H1 (cell line): ENCODE measurements at regions not wholly inside any gene's neighbourhood (a gene's known extent, or its start where the extent isn't known, plus 50 kb on each side); places are given as distances from the start of the nearest gene placed in this dataset.

Experiments used
- CTCF ChIA-PET: fragments of 300-600 bp; sonication (Branson Sonifier 250); formaldehyde crosslinking; loops from one replicate; lab custom pipeline; 2021; ENCODE audit not compliant: partially characterized antibody; lab: Charles Lee
- POLR2A ChIA-PET: fragments of 300-600 bp; sonication (Branson Sonifier 250); formaldehyde crosslinking; loops from one replicate; lab custom pipeline; 2021; ENCODE audit warnings: inconsistent platforms; ENCODE audit not compliant: partially characterized antibody; lab: Charles Lee
- DNase-seq, 2 experiments: peaks; one replicate each; pipeline versions ENCODE4 v3.0.0 to v3.0.0-alpha.2; 2010 to 2022; ENCODE audit warnings: low spot score in 2 of 2, low read depth in 1 of 2, mixed read lengths in 1 of 2
- FAIRE-seq: peaks from 2 replicates; lab custom pipeline; 2011; peaks lifted over from hg19 to GRCh38; lab: Jason Lieb, UNC
- H2AFZ ChIP-seq: 2 replicates; pipeline ENCODE4 v1.8.1; 2012; ENCODE audit warnings: low read length, inconsistent platforms
- H2AK5ac ChIP-seq: 2 replicates; pipeline ENCODE4 v1.6.1; 2013; ENCODE audit warnings: low read depth, low read length
- H2BK120ac ChIP-seq: replicated peaks from 2 replicates; pipeline ENCODE3; 2013; ENCODE audit warnings: low read depth, low read length, inconsistent platforms
- H2BK12ac ChIP-seq: 2 replicates; pipeline ENCODE4 v1.6.1; 2013; ENCODE audit warnings: low read depth, low read length
- H2BK15ac ChIP-seq: 2 replicates; pipeline ENCODE4 v1.6.1; 2013; ENCODE audit warnings: low read length
- H2BK20ac ChIP-seq: 2 replicates; pipeline ENCODE4 v1.6.1; 2013; ENCODE audit warnings: low read length
- H2BK5ac ChIP-seq: 2 replicates; pipeline ENCODE4 v1.6.1; 2013; ENCODE audit warnings: low read depth, low read length
- H3K14ac ChIP-seq: 2 replicates; pipeline ENCODE4 v1.6.1; 2013; ENCODE audit warnings: inconsistent platforms; ENCODE audit not compliant: insufficient read length
- H3K18ac ChIP-seq: 2 replicates; pipeline ENCODE4 v1.6.1; 2013; ENCODE audit warnings: low read length; ENCODE audit errors: extremely low read depth
- H3K23ac ChIP-seq: 2 replicates; pipeline ENCODE4 v1.6.1; 2013; ENCODE audit warnings: inconsistent platforms; ENCODE audit not compliant: insufficient read length
- H3K23me2 ChIP-seq: 2 replicates; pipeline ENCODE4 v1.6.1; 2013; ENCODE audit warnings: low read depth, low read length
- H3K27ac ChIP-seq: 2 replicates; pipeline ENCODE4 v1.6.1; 2011; ENCODE audit warnings: low read depth, low read length, inconsistent platforms
- H3K27me3 ChIP-seq, 4 experiments: replicated peaks in 1 of 4; 1 replicate in 1 of 4; 2 replicates in 3 of 4; pipeline versions ENCODE4 v1.6.1 to v1.8.1; 2011 to 2013; ENCODE audit warnings: low read length in 3 of 4, mild to moderate bottlenecking in 3 of 4, inconsistent platforms in 2 of 4, mixed read lengths in 2 of 4, moderate library complexity in 1 of 4; ENCODE audit not compliant: control insufficient read depth in 3 of 4, insufficient read depth in 3 of 4; ENCODE audit errors: extremely low read depth in 1 of 4
- H3K36me3 ChIP-seq, 4 experiments: 2 replicates each; pipeline versions ENCODE4 v1.6.1 to v1.8.1; 2011 to 2013; ENCODE audit warnings: mild to moderate bottlenecking in 4 of 4, low read length in 3 of 4, moderate library complexity in 2 of 4, control low read depth in 1 of 4, inconsistent platforms in 1 of 4; ENCODE audit not compliant: insufficient read depth in 4 of 4, control insufficient read depth in 2 of 4
- H3K4ac ChIP-seq: replicated peaks from 2 replicates; pipeline ENCODE3; 2013; ENCODE audit warnings: low read length, low read depth, mixed read lengths, inconsistent platforms; ENCODE audit not compliant: insufficient read length
- H3K4me1 ChIP-seq, 4 experiments: replicated peaks in 1 of 4; 1 replicate in 1 of 4; 2 replicates in 3 of 4; pipeline versions ENCODE4 v1.6.1 to v1.8.1; 2011 to 2013; ENCODE audit warnings: low read length in 3 of 4, inconsistent platforms in 2 of 4, mixed read lengths in 1 of 4; ENCODE audit not compliant: insufficient read depth in 4 of 4, control insufficient read depth in 3 of 4
- H3K4me2 ChIP-seq, 2 experiments: 2 replicates each; pipeline versions ENCODE4 v1.6.1 to v1.8.1; 2011 to 2013; ENCODE audit warnings: low read depth in 2 of 2, low read length in 2 of 2, control low read depth in 1 of 2, inconsistent platforms in 1 of 2, mild to moderate bottlenecking in 1 of 2; ENCODE audit not compliant: insufficient read depth in 1 of 2
- H3K4me3 ChIP-seq, 4 experiments: fragments of 200-600, 300-600 bp in 1 of 4; sonication (generic), shearing (Covaris generic), sonication (Bioruptor Twin) in 1 of 4; 2 replicates each; pipeline versions ENCODE4 v1.5.1 to v1.8.1; 2011 to 2016; ENCODE audit warnings: low read length in 4 of 4, low read depth in 3 of 4, control low read depth in 2 of 4, inconsistent platforms in 2 of 4, mild to moderate bottlenecking in 2 of 4, mixed read lengths in 1 of 4, moderate library complexity in 1 of 4; ENCODE audit not compliant: insufficient read depth in 2 of 4; ENCODE audit errors: extremely low read depth in 1 of 4
- H3K56ac ChIP-seq: replicated peaks from 2 replicates; pipeline ENCODE3; 2013; ENCODE audit warnings: low read depth, mild to moderate bottlenecking, mixed read lengths, low read length, inconsistent platforms; ENCODE audit not compliant: insufficient read length
- H3K79me1 ChIP-seq: 2 replicates; pipeline ENCODE4 v1.6.1; 2013; ENCODE audit warnings: low read depth, low read length, control low read depth
- H3K79me2 ChIP-seq, 2 experiments: 2 replicates each; pipeline versions ENCODE4 v1.6.1 to v1.8.1; 2012 to 2013; ENCODE audit warnings: low read length in 2 of 2, mild to moderate bottlenecking in 2 of 2, inconsistent platforms in 1 of 2; ENCODE audit not compliant: insufficient read depth in 2 of 2, control insufficient read depth in 1 of 2
- H3K9ac ChIP-seq, 4 experiments: replicated peaks in 1 of 4; 1 replicate in 1 of 4; 2 replicates in 3 of 4; pipeline versions ENCODE4 v1.6.1 to v1.8.1; 2011 to 2013; ENCODE audit warnings: low read depth in 3 of 4, low read length in 3 of 4, control low read depth in 2 of 4, mild to moderate bottlenecking in 2 of 4, moderate library complexity in 2 of 4, inconsistent platforms in 1 of 4; ENCODE audit errors: extremely low read depth in 1 of 4
- H3K9me3 ChIP-seq, 2 experiments: 2 replicates each; pipeline versions ENCODE4 v1.6.1 to v1.8.1; 2012 to 2013; ENCODE audit warnings: mild to moderate bottlenecking in 2 of 2, moderate library complexity in 2 of 2, control low read depth in 1 of 2, inconsistent platforms in 1 of 2, low read depth in 1 of 2, low read length in 1 of 2, mixed read lengths in 1 of 2; ENCODE audit not compliant: insufficient read depth in 2 of 2
- H4K20me1 ChIP-seq, 2 experiments: replicated peaks in 1 of 2; 2 replicates each; pipeline versions ENCODE3 to v1.8.1; 2011 to 2013; ENCODE audit warnings: inconsistent platforms in 2 of 2, low read length in 2 of 2, mild to moderate bottlenecking in 1 of 2; ENCODE audit not compliant: insufficient read depth in 2 of 2, control insufficient read depth in 1 of 2
- H4K5ac ChIP-seq: 2 replicates; pipeline ENCODE4 v1.6.1; 2013; ENCODE audit warnings: low read length, low read depth, mixed read lengths, inconsistent platforms; ENCODE audit not compliant: insufficient read length
- H4K8ac ChIP-seq: 2 replicates; pipeline ENCODE4 v1.8.0; 2013; ENCODE audit warnings: mild to moderate bottlenecking, moderate library complexity, low read length, inconsistent platforms; ENCODE audit not compliant: insufficient read depth; ENCODE audit errors: extremely low read depth
- H4K91ac ChIP-seq: replicated peaks from 2 replicates; pipeline ENCODE3; 2013; ENCODE audit warnings: low read length, mixed read lengths, inconsistent platforms; ENCODE audit not compliant: insufficient read length
- ASH2L ChIP-seq: fragments of 200-600, 300-600 bp; sonication (generic); IDR thresholded peaks from one replicate; pipeline ENCODE4 v1.7.1; 2017; ENCODE audit warnings: low read length
- CHD2 ChIP-seq: IDR thresholded peaks from 2 replicates; pipeline ENCODE4 v1.6.1; 2012; ENCODE audit warnings: low read length, improper control_type of control experiment
- EP300 ChIP-seq, 2 experiments: IDR thresholded peaks; 1 replicate in 1 of 2; 2 replicates in 1 of 2; pipeline ENCODE4 v1.6.1; 2011 to 2012; ENCODE audit warnings: low read depth in 2 of 2, low read length in 2 of 2, mild to moderate bottlenecking in 2 of 2, borderline replicate concordance in 1 of 2, inconsistent platforms in 1 of 2, moderate library complexity in 1 of 2
- KDM4A ChIP-seq: IDR thresholded peaks from one replicate; pipeline ENCODE4 v1.7.1; 2012; ENCODE audit warnings: low read depth, mild to moderate bottlenecking, moderate library complexity, low read length, inconsistent platforms; ENCODE audit not compliant: severe bottlenecking
- SAP30 ChIP-seq: fragments of 300-600 bp; sonication (generic); IDR thresholded peaks from 2 replicates; pipeline ENCODE4 v1.7.1; 2012; ENCODE audit warnings: low read length, moderate library complexity, mild to moderate bottlenecking, inconsistent platforms; ENCODE audit not compliant: insufficient read depth, insufficient replicate concordance
- SIRT6 ChIP-seq: IDR thresholded peaks from one replicate; pipeline ENCODE4 v1.7.1; 2012; ENCODE audit warnings: low read length, inconsistent platforms
- SP2 ChIP-seq: IDR thresholded peaks from 2 replicates; pipeline ENCODE4 v1.6.1; 2012; ENCODE audit warnings: mild to moderate bottlenecking, low read length, inconsistent platforms
- TBP ChIP-seq: IDR thresholded peaks from 2 replicates; pipeline ENCODE4 v1.6.1; 2011; ENCODE audit warnings: low read depth, low read length, improper control_type of control experiment
- WGBS, 2 experiments: shearing (Covaris generic) in 1 of 2; methylation state at CpG; one replicate each; pipeline versions ENCODE4 v1.1.6 to v1.1.7; 2013 to 2015; ENCODE audit warnings: low lambda C conversion rate in 2 of 2, mixed read lengths in 2 of 2, inconsistent platforms in 1 of 2, low coverage in 1 of 2, missing lambda C conversion rate in 1 of 2; ENCODE audit not compliant: insufficient replicate concordance in 2 of 2, insufficient coverage in 1 of 2, insufficient read length in 1 of 2; ENCODE audit errors: extremely low coverage in 1 of 2, missing lambda C conversion rate in 1 of 2; 5-methylcytosine and 5-hydroxymethylcytosine counted together
- TF ChIP-seq, protein P1 (sequence below): IDR thresholded peaks from 2 replicates; pipeline ENCODE4 v1.6.1; 2012; ENCODE audit warnings: inconsistent platforms

GRCh38 chr2:239773228-239774141 lies 251.7 kb downstream of the NDUFA10 start:
- CTCF ChIA-PET = no interaction called here
- no peaks in the 10 kb centered on the region for H3K79me2 ChIP-seq

More at GRCh38 chr2:239773228-239774141, 251.7 kb downstream of the NDUFA10 start:
- Histone ChIP-seq H4K20me1 (no peaks in the 10 kb centered on the region), H3K56ac (no peak overlapping the region), H3K27ac (no peak overlapping the region), H3K23ac (no peak overlapping the region), H4K5ac (no peak overlapping the region), H2BK15ac (no peak overlapping the region), H3K14ac (no peak overlapping the region), H4K8ac (no peak overlapping the region; the same call in 1 of the 2 replicates), H3K4me1 (no peaks in the 10 kb centered on the region), H3K9me3 (peaks cover 5 to 11% of the 10 kb centered on the region in 2 experiments; a peak in 2 of 4 replicates), H3K23me2 (no peaks in the 10 kb centered on the region), H2BK20ac (no peak overlapping the region), H3K4me3 (no peak overlapping the region), H3K4ac (no peak overlapping the region), H2AK5ac (no peak overlapping the region), H4K91ac (no peak overlapping the region), H2BK12ac (no peak overlapping the region), H3K18ac (no peak overlapping the region), H2AFZ (no peak overlapping the region), H2BK5ac (no peak overlapping the region), H2BK120ac (no peak overlapping the region), H3K36me3 (no peaks in the 10 kb centered on the region), H3K79me1 (no peaks in the 10 kb centered on the region), H3K27me3 (no peaks in the 10 kb centered on the region), H3K4me2 (no peak overlapping the region), H3K9ac (no peak overlapping the region)
- TF ChIP-seq, protein P1, sequence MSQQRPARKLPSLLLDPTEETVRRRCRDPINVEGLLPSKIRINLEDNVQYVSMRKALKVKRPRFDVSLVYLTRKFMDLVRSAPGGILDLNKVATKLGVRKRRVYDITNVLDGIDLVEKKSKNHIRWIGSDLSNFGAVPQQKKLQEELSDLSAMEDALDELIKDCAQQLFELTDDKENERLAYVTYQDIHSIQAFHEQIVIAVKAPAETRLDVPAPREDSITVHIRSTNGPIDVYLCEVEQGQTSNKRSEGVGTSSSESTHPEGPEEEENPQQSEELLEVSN = no peak
- TF ChIP-seq SAP30 (no peak), SP2 (no peak), ASH2L (no peak), EP300 (IDR thresholded peaks at IDR 0.05; ENCODE audit: borderline replicate concordance in 1 of 2, low read depth in 2 of 2, low read length in 2 of 2) (no peak), SIRT6 (no peak), KDM4A (no peak), TBP (no peak), CHD2 (no peak)
- POLR2A ChIA-PET = no interaction called here
- 93% methylated on average over 15 of the region's 15 CpGs; no CpG with 5 or more reads in 1 of the 2 experiments for WGBS, 2 experiments
- DNase-seq (no peak), FAIRE-seq (no peak)
